Suppressor macrophage (primary cell): ENCODE measurements at regions not wholly inside any gene's neighbourhood (a gene's known extent, or its start where the extent isn't known, plus 50 kb on each side); places are given as distances from the start of the nearest gene placed in this dataset.
A peak's percentile ranks its signal among the peaks of the same experiment; 100 is the strongest.

Experiments used
- DNase-seq, 4 experiments: peaks; one replicate each; pipeline ENCODE4 v3.0.0-alpha.2; 2020 to 2022

- no peak for DNase-seq
Measured at GRCh38 chr2:238655974-238656722, 191.7 kb upstream of the TWIST2 start.

- no peak for DNase-seq
Measured at GRCh38 chr2:238657132-238658053, 190.5 kb upstream of the TWIST2 start.

GRCh38 chr2:238658054-238658407 is 189.9 kb upstream of the TWIST2 start:
- no peak for DNase-seq

DNA sequence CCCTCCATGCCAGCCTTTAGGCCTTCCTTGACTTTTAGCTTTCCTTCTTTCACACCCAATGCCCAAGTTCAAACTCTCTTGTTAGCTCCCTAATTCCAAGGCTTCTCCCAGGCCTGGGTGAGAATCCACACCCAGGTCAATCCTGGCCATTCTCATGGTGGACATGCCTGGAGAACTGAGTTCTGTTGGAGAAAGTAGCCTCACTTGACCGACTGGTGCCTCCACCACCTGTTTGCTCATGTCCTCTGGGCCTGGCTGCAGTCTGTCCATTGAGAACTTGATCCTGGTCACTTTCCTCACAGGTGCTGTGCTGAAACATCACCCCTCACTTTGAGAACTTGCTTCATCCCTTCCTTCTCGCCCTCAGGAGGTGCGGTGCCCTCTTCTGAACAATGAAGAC is 189.1 kb upstream of the TWIST2 start:
- DNase-seq, result no peak

DNA sequence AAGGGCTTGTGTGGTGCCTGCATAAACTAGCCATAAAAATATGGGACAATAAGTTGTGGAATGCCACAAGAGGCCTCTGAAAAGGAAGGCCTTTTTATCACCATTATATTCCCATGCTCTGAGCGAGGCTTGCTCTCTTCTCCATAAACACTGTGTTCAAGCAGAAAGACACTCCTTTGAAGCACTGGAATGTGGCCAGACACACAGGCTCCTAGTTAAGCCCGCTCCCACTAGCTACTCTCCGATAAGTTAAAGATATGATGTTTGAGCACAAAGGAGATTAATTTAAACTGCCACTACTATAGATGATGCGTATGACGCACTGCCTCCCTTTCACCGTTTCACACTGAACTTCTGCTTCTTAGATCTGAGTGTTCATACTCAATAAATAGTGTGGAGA is 188.7 kb upstream of the TWIST2 start:
- no peak for DNase-seq

DNA sequence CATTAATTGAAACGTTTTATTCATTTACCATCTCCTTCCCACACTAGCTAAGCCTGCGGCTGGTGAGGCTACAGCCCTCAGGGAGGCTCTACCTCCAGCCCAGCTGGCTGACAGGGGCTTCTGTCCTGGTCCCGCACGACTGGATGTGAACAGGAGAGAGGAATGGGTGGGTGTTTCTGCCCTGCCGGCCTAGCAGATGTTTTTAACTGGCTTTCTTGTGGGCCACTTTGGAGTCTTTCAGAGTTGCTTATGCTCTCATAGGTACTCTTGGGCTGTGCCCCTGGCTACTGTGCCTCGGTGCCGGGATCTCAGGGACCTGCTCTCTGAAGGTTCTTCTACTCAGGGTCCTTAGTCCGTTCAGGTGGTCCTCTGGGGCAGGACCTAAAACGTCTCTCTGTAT is 184.3 kb upstream of the TWIST2 start:
- DNase-seq, result no peak

DNA sequence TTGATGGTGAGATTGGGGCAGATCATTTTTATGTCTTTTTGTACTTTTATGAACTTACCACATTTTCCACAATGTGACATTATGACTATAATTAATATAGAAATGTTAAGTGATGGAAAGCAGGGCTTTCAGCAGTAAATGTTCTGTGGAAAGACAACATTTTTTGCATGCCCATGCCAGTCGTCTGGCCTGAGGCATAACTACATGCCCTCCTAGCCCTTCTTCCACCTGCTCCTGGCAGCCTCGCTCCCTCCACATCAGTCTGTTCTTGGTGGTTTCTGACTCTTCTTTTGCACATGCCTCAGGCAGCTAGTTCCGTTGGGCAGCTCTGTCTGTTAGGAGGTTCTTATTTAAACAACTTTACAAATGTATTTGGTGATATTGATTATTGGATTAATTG is 182.0 kb upstream of the TWIST2 start:
- DNase-seq, result no peak

GRCh38 chr2:238666543-238666942 is 181.3 kb upstream of the TWIST2 start:
- no peak for DNase-seq

GRCh38 chr2:238667008-238667407 is 180.9 kb upstream of the TWIST2 start:
- DNase-seq, result no peak

- DNase-seq, result no peak
Measured at GRCh38 chr2:238667639-238668038, 180.2 kb upstream of the TWIST2 start.

DNA sequence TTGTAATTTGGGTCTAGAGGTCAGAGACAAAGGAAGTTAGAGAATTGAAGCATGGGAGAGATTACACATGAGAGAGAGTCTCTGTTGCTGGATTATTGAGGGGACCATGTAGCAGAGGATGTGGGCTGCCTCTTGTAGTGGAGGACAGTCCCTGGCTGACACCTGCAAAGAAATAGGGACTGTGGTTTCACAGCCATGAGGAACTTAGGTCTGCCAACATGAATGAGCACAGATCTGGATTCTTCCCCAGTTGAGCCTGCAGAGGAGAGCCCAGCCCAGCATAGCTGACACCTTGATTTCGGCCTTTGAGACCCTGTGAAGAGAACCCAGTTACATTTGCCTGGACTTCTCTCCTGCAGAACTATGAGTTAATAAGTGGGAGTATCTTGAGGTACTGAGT is 179.5 kb upstream of the TWIST2 start:
- DNase-seq, result no peak

GRCh38 chr2:238669046-238669445 is 178.8 kb upstream of the TWIST2 start:
- DNase-seq, result no peak

GRCh38 chr2:238669581-238670080 is 178.3 kb upstream of the TWIST2 start:
- no peak for DNase-seq

DNA sequence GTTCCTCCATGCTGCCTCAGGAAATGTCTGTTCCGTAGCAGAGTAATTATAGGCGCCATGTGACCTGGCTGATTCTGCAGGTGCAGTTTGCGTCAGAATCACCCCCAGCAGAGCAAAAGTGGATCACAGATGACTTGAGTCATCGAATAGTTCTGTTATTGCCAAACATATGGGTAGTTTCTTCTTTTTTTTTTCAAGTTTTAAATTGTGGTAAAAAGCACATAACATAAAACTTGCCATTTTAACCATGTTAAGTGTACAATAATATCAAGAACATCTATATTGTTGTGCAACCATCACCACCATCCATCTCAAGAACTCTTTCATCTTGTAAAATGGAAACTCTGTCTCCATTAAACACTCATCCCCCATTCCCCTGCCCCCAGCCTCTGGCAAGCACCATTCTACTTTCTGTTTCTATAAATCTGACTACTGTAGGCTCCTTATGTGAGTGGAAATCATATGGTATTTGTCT is 177.7 kb upstream of the TWIST2 start:
- no peak for DNase-seq

- DNase-seq, result no peak
Measured at GRCh38 chr2:238682536-238682935, 165.3 kb upstream of the TWIST2 start.

GRCh38 chr2:238684362-238685326 is 163.2 kb upstream of the TWIST2 start:
- DNase-seq, result peak; percentile 61 to 84 (median 67)

GRCh38 chr2:238685327-238685709 is 162.6 kb upstream of the TWIST2 start:
- no peak for DNase-seq

DNA sequence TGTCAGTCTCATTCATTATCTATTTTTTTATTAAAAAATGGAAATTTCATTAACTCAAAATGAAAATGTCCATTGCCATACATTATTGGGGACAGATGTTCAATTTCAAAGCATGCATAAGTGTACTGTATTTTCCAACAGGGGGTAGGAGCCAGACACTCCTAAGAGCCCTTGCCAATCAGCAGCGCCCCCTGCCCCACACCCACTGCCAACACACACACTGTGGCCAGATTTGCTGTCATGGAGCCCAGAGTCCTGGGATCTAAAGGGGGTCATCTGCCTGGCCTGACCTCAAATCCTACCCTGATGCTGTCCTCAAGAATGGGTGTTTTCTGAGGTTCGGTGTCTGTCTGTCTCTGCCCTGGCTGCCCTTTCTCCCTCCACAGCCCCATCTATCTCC is 162.2 kb upstream of the TWIST2 start:
- DNase-seq, result no peak

- DNase-seq, result no peak
Measured at GRCh38 chr2:238686223-238686622, 161.7 kb upstream of the TWIST2 start.

- DNase-seq, result no peak
Measured at GRCh38 chr2:238688193-238689153, 159.4 kb upstream of the TWIST2 start.

DNA sequence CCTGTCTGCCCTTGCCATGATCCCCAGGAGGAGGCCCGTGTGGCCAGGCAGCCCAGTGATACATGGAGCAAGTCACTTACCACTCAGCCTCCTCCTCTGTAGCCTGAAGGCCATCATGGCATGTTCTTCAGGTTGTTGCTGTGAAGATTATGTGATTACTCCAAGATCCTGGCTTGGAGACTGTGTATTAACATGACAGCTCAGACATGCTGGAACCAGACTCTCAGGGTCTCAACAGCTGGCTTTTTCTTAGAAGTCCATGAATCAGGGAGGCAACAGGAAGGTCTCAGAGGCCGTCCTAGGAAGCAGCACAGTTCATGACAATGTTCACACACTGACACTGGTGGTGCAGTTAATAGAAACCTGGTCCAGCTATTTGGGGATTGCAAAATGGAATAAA is 158.6 kb upstream of the TWIST2 start:
- no peak for DNase-seq
